Spleen (tissue), 11 donors: ENCODE measurements at regions not wholly inside any gene's neighbourhood (a gene's known extent, or its start where the extent isn't known, plus 50 kb on each side); places are given as distances from the start of the nearest gene placed in this dataset.

Experiments
- DNase-seq: peaks from one replicate; pipeline ENCODE4 v3.0.0-alpha.2; 2020
- H3K27ac ChIP-seq, 8 donors: fragments of 200-600 bp; sonication (generic) in 7 of 8; 1 replicate in 4 of 8; 2 replicates in 4 of 8; pipeline versions ENCODE4 v1.5.0 to v1.8.0; 2016 to 2021; ENCODE audit warnings: inconsistent platforms in 4 of 8, mild to moderate bottlenecking in 4 of 8, moderate library complexity in 1 of 8
- H3K27me3 ChIP-seq, 7 donors: fragments of 200-600 bp; sonication (generic) in 6 of 7; replicated peaks in 1 of 7; 1 replicate in 4 of 7; 2 replicates in 3 of 7; pipeline versions ENCODE4 v1.5.0 to v1.8.0; 2016 to 2021; ENCODE audit warnings: inconsistent platforms in 3 of 7, mild to moderate bottlenecking in 1 of 7
- H3K36me3 ChIP-seq, 6 donors: fragments of 200-600 bp; sonication (generic) in 5 of 6; 1 replicate in 4 of 6; 2 replicates in 2 of 6; pipeline versions ENCODE4 v1.5.0 to v1.8.0; 2016 to 2021; ENCODE audit warnings: inconsistent platforms in 2 of 6
- H3K4me1 ChIP-seq, 6 donors: fragments of 200-600 bp; sonication (generic) in 5 of 6; 1 replicate in 3 of 6; 2 replicates in 3 of 6; pipeline versions ENCODE4 v1.5.0 to v1.8.0; 2016 to 2021; ENCODE audit warnings: inconsistent platforms in 3 of 6
- H3K4me3 ChIP-seq, 8 donors: fragments of 200-600 bp; sonication (generic) in 7 of 8; 1 replicate in 4 of 8; 2 replicates in 4 of 8; pipeline versions ENCODE4 v1.5.0 to v1.8.0; 2016 to 2021; ENCODE audit warnings: inconsistent platforms in 4 of 8, mild to moderate bottlenecking in 4 of 8, moderate library complexity in 2 of 8
- H3K9me3 ChIP-seq, 8 donors: fragments of 200-600 bp; sonication (generic) in 7 of 8; 1 replicate in 4 of 8; 2 replicates in 4 of 8; pipeline versions ENCODE4 v1.5.0 to v1.8.0; 2016 to 2021; ENCODE audit warnings: inconsistent platforms in 4 of 8
- POLR2A ChIP-seq, 3 donors: fragments of 450-650 bp; IDR thresholded peaks; one replicate each; pipeline ENCODE4 v1.5.1; 2017; ENCODE audit warnings: antibody characterized with exemption in 3 of 3, mild to moderate bottlenecking in 1 of 3
- POLR2AphosphoS5 ChIP-seq, 3 donors: sonication (generic); formaldehyde crosslinking; IDR thresholded peaks; one replicate each; pipeline ENCODE4 v1.5.1; 2017; ENCODE audit warnings: antibody characterized with exemption in 3 of 3
- WGBS, 5 donors: extraction: QIAGEN DNeasy Blood & Tissue Kit in 3 of 5; methylation state at CpG; one replicate each; pipeline versions ENCODE4 v1.1.5 to v1.1.7; 2013 to 2018; 5-methylcytosine and 5-hydroxymethylcytosine counted together
- intact Hi-C: fragments of 100-400 bp; cut with DNase I; formaldehyde crosslinking; loops from one replicate; pipeline ENCODE4 v1.15.0; 2023; ENCODE audit warnings: low total_unique reads
- TF ChIP-seq, protein P1 (sequence below), 11 experiments: fragments of 200-600 bp in 7 of 11; fragments of 450-650 bp in 4 of 11; sonication (generic) in 4 of 11; IDR thresholded peaks in 8 of 11; conservative IDR thresholded peaks in 3 of 11; 1 replicate in 7 of 11; 2 replicates in 4 of 11; pipeline versions ENCODE4 v1.4.0 to v1.8.0; 2016 to 2021; ENCODE audit warnings: antibody characterized with exemption in 11 of 11, inconsistent platforms in 4 of 11, mild to moderate bottlenecking in 1 of 11
- donor health status: healthy with polysubstance abuse.
- donor health status: DM: no; HTN: no; CAD: no; lungs with moderate emphysema.
- donor health status: DM: no; HTN: no; CAD: no.
- donor health status: Bipolar disorder and iron deficiency.
- donor health status: healthy.
- donor health status: DM: no; HTN: no; CAD: no.
- donor health status: DM: yes; HTN: yes; CAD: no.

- Histone ChIP-seq H3K27me3 (no peaks in the 10 kb centered on the region), H3K27ac (no peak overlapping the region), H3K4me1 (no peaks in the 10 kb centered on the region), H3K4me3 (no peak overlapping the region), H3K36me3 (no peaks in the 10 kb centered on the region), H3K9me3 (peaks cover 0 to 10% (median 0%) of the 10 kb centered on the region in 8 donors)
- DNase-seq: no peak
- TF ChIP-seq POLR2AphosphoS5 (IDR thresholded peaks at IDR 0.05) (no peak), POLR2A (IDR thresholded peaks at IDR 0.05) (no peak)
- TF ChIP-seq, protein P1, sequence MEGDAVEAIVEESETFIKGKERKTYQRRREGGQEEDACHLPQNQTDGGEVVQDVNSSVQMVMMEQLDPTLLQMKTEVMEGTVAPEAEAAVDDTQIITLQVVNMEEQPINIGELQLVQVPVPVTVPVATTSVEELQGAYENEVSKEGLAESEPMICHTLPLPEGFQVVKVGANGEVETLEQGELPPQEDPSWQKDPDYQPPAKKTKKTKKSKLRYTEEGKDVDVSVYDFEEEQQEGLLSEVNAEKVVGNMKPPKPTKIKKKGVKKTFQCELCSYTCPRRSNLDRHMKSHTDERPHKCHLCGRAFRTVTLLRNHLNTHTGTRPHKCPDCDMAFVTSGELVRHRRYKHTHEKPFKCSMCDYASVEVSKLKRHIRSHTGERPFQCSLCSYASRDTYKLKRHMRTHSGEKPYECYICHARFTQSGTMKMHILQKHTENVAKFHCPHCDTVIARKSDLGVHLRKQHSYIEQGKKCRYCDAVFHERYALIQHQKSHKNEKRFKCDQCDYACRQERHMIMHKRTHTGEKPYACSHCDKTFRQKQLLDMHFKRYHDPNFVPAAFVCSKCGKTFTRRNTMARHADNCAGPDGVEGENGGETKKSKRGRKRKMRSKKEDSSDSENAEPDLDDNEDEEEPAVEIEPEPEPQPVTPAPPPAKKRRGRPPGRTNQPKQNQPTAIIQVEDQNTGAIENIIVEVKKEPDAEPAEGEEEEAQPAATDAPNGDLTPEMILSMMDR (IDR thresholded peaks at IDR 0.05 in 8 of 11, conservative IDR thresholded peaks at IDR 0.05 in 3 of 11): no peak
- intact Hi-C loops: no loop called here
Observed at GRCh38 chr1:73627723-73628122, 570.3 kb downstream of the LRRIQ3 start.

DNA sequence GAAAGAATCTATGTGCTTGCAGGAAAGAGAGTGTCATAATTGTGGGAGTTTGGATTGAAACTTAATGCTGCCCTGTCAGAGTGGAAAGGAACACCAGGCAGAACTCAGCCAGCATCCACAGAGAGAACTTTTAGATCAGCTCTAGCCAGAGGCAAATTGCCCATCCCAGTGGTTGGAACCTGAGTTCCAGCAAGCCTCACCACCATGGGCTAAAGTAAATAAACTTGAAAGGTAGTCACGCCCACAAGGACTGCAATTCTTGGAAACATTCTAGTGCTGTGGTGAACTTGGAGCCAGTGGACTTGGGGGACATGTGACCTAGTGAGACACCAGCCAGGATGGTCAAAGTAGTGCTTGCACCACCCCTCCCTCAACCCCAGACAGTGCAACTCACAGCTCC lies 571.6 kb downstream of the LRRIQ3 start:
- intact Hi-C loops: no loop called here
- H3K27ac ChIP-seq: no peak overlapping the region
- no peaks in the 10 kb centered on the region for H3K4me1 ChIP-seq
- H3K27me3 ChIP-seq: no peaks in the 10 kb centered on the region
- no peak for DNase-seq
- peaks cover 0 to 10% (median 0%) of the 10 kb centered on the region in 8 donors for H3K9me3 ChIP-seq
- WGBS, 5 donors: 67 to 90% (median 78%) methylated on average over 1 of the region's 1 CpG
- H3K4me3 ChIP-seq: no peak overlapping the region
- no peaks in the 10 kb centered on the region for H3K36me3 ChIP-seq
- no peak for TF ChIP-seq POLR2AphosphoS5 (IDR thresholded peaks at IDR 0.05)
- TF ChIP-seq, protein P1 (IDR thresholded peaks at IDR 0.05 in 8 of 11, conservative IDR thresholded peaks at IDR 0.05 in 3 of 11): no peak

DNA sequence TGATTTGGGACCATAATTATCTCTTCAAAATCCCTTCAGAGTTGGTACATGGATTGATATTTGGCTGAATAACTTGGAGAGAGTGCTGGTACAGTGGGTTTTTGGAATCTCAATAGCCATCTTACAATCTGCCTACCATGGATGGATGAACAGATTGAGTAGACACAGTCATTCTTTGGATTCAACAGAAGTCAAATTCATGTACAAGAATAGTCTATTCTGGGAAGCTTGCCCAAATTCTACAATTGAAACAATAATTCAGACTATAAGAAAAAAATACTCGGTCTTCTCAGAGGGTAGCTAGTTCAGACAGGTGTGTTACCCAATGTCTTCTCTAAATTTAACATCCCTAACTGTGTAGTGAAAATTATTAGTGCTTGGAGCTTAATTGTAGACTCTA lies 574.0 kb downstream of the LRRIQ3 start:
- H3K27me3 ChIP-seq: no peaks in the 10 kb centered on the region
- intact Hi-C loops: no loop called here
- no peak overlapping the region for H3K27ac ChIP-seq
- no peak for DNase-seq
- no peak overlapping the region for H3K4me3 ChIP-seq
- peaks cover 0 to 6% (median 0%) of the 10 kb centered on the region in 8 donors for H3K9me3 ChIP-seq
- no peaks in the 10 kb centered on the region for H3K36me3 ChIP-seq
- H3K4me1 ChIP-seq: no peaks in the 10 kb centered on the region
- TF ChIP-seq, protein P1 (IDR thresholded peaks at IDR 0.05 in 8 of 11, conservative IDR thresholded peaks at IDR 0.05 in 3 of 11): no peak
- no peak for TF ChIP-seq POLR2AphosphoS5 (IDR thresholded peaks at IDR 0.05)
- whole genome bisulfite sequencing, 5 donors: 65 to 89% (median 67%) methylated on average over 1 of the region's 1 CpG

DNA sequence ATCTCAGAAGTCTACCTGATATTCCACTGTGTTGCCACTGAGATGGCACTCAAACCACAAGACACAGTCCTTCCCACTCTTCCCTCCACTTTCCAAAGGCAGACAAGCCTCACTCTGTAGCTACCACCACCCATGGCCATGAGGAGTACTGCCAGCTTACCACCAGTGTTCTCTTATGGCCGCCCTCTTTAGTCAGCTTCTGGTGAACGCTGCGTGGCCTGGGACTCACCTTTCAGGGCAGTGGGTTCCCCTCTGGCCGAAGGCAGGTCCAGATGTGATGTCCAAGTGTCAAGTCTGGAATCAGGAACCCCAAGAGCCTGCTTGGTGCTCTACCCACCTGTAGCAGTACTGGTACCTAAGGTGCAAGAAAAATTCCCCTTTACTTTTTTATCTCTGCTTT lies 580.8 kb downstream of the LRRIQ3 start:
- H3K4me3 ChIP-seq: no peak overlapping the region
- no peaks in the 10 kb centered on the region for H3K27me3 ChIP-seq
- DNase-seq: no peak
- no peak overlapping the region for H3K27ac ChIP-seq
- no peaks in the 10 kb centered on the region for H3K36me3 ChIP-seq
- H3K9me3 ChIP-seq: peaks cover 0 to 6% (median 0%) of the 10 kb centered on the region in 8 donors
- WGBS, 5 donors: 67 to 93% (median 81%) methylated on average over 4 of the region's 4 CpGs
- H3K4me1 ChIP-seq: no peaks in the 10 kb centered on the region
- intact Hi-C loops: no loop called here
- TF ChIP-seq POLR2A (IDR thresholded peaks at IDR 0.05) (no peak), POLR2AphosphoS5 (IDR thresholded peaks at IDR 0.05) (no peak)
- TF ChIP-seq, protein P1 (IDR thresholded peaks at IDR 0.05 in 8 of 11, conservative IDR thresholded peaks at IDR 0.05 in 3 of 11): no peak
